Neural progenitor cell (in vitro differentiated cells): ENCODE measurements at regions not wholly inside any gene's neighbourhood (a gene's known extent, or its start where the extent isn't known, plus 50 kb on each side); places are given as distances from the start of the nearest gene placed in this dataset.

Experiments
- DNase-seq: peaks from one replicate; pipeline ENCODE4 v3.0.0-alpha.2; 2016; ENCODE audit warnings: low spot score
- H2AFZ ChIP-seq: fragments of 200-600 bp; sonication (generic); replicated peaks from 2 replicates; pipeline ENCODE4 v1.6.1; 2016; ENCODE audit warnings: antibody characterized with exemption
- H3F3A ChIP-seq: fragments of 200-600 bp; sonication (generic); 2 replicates; pipeline ENCODE4 v1.6.1; 2016; ENCODE audit warnings: antibody characterized with exemption, low read depth
- H3K27ac ChIP-seq: fragments of 200-600 bp; sonication (generic); 2 replicates; pipeline ENCODE4 v1.5.1; 2016; ENCODE audit warnings: mild to moderate bottlenecking
- H3K27me3 ChIP-seq: fragments of 200-600 bp; sonication (generic); 2 replicates; pipeline ENCODE4 v1.6.1; 2016; ENCODE audit warnings: mild to moderate bottlenecking, moderate library complexity
- H3K36me3 ChIP-seq: fragments of 200-600 bp; sonication (generic); 2 replicates; pipeline ENCODE4 v1.5.1; 2016
- H3K4me1 ChIP-seq: fragments of 200-600 bp; sonication (generic); 2 replicates; pipeline ENCODE4 v1.6.1; 2016; ENCODE audit warnings: mixed run types
- H3K4me2 ChIP-seq: fragments of 200-600 bp; sonication (generic); 2 replicates; pipeline ENCODE4 v1.6.1; 2016
- H3K4me3 ChIP-seq: fragments of 200-600 bp; sonication (generic); 2 replicates; pipeline ENCODE4 v1.5.1; 2016
- H3K79me2 ChIP-seq: fragments of 200-600 bp; sonication (generic); 2 replicates; pipeline ENCODE4 v1.6.1; 2016; ENCODE audit warnings: low read depth
- H3K9ac ChIP-seq: fragments of 200-600 bp; sonication (generic); 2 replicates; pipeline ENCODE4 v1.6.1; 2016
- H3K9me3 ChIP-seq: fragments of 200-600 bp; sonication (generic); 2 replicates; pipeline ENCODE4 v1.5.1; 2016; ENCODE audit warnings: low read depth
- H4K20me1 ChIP-seq: fragments of 200-600 bp; sonication (generic); 2 replicates; pipeline ENCODE4 v1.6.1; 2016; ENCODE audit warnings: low read depth
- H3K27ac Mint-ChIP-seq: 3 replicates; pipeline ENCODE4 v1.8.0; 2021; ENCODE audit warnings: mixed read lengths
- H3K27me3 Mint-ChIP-seq: 2 replicates; pipeline ENCODE4 v1.8.0; 2022; ENCODE audit warnings: low read depth, mild to moderate bottlenecking, inconsistent platforms, moderate library complexity, mixed read lengths; ENCODE audit not compliant: insufficient read depth
- H3K36me3 Mint-ChIP-seq: 3 replicates; pipeline ENCODE4 v1.8.0; 2021; ENCODE audit warnings: mixed read lengths
- H3K4me1 Mint-ChIP-seq: 3 replicates; pipeline ENCODE4 v1.8.0; 2021; ENCODE audit warnings: mixed read lengths
- H3K4me3 Mint-ChIP-seq: 3 replicates; pipeline ENCODE4 v1.8.0; 2021; ENCODE audit warnings: mild to moderate bottlenecking, moderate library complexity, mixed read lengths
- H3K9me3 Mint-ChIP-seq: 3 replicates; pipeline ENCODE4 v1.8.0; 2020; ENCODE audit warnings: mixed read lengths
- EZH2 ChIP-seq: fragments of 200-600 bp; sonication (generic); IDR thresholded peaks from 2 replicates; pipeline ENCODE4 v1.6.1; 2017; ENCODE audit warnings: antibody characterized with exemption, mild to moderate bottlenecking, moderate library complexity
- EZH2phosphoT487 ChIP-seq: fragments of 200-600 bp; sonication (generic); IDR thresholded peaks from 2 replicates; pipeline ENCODE4 v1.6.1; 2017; ENCODE audit warnings: antibody characterized with exemption
- TF ChIP-seq, protein P1 (sequence below): fragments of 200-600 bp; sonication (generic); IDR thresholded peaks from 2 replicates; pipeline ENCODE4 v1.5.1; 2017; ENCODE audit warnings: antibody characterized with exemption, mild to moderate bottlenecking

GRCh38 chr21:38958323-38958705 lies 152.6 kb downstream of the ETS2 start:
- Histone ChIP-seq H3F3A (no peaks in the 10 kb centered on the region), H3K79me2 (no peaks in the 10 kb centered on the region), H3K4me1 (peaks cover 9% of the 10 kb centered on the region), H3K27me3 (no peaks in the 10 kb centered on the region), H3K4me2 (no peak overlapping the region), H3K36me3 (no peaks in the 10 kb centered on the region), H4K20me1 (no peaks in the 10 kb centered on the region), H3K27ac (no peak overlapping the region), H3K9ac (no peak overlapping the region), H3K9me3 (no peaks in the 10 kb centered on the region), H3K4me3 (no peak overlapping the region), H2AFZ (no peak overlapping the region)
- TF ChIP-seq EZH2phosphoT487: no peak
- TF ChIP-seq, protein P1, sequence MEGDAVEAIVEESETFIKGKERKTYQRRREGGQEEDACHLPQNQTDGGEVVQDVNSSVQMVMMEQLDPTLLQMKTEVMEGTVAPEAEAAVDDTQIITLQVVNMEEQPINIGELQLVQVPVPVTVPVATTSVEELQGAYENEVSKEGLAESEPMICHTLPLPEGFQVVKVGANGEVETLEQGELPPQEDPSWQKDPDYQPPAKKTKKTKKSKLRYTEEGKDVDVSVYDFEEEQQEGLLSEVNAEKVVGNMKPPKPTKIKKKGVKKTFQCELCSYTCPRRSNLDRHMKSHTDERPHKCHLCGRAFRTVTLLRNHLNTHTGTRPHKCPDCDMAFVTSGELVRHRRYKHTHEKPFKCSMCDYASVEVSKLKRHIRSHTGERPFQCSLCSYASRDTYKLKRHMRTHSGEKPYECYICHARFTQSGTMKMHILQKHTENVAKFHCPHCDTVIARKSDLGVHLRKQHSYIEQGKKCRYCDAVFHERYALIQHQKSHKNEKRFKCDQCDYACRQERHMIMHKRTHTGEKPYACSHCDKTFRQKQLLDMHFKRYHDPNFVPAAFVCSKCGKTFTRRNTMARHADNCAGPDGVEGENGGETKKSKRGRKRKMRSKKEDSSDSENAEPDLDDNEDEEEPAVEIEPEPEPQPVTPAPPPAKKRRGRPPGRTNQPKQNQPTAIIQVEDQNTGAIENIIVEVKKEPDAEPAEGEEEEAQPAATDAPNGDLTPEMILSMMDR: no peak
- no peak for TF ChIP-seq EZH2
- DNase-seq: no peak
- H3K27ac Mint-ChIP-seq: no peak overlapping the region
- peaks cover 16% of the 10 kb centered on the region for H3K27me3 Mint-ChIP-seq
- H3K4me1 Mint-ChIP-seq: peaks cover 14% of the 10 kb centered on the region
- H3K9me3 Mint-ChIP-seq: peaks cover 26% of the 10 kb centered on the region
- no peak overlapping the region for H3K4me3 Mint-ChIP-seq
- peaks cover 2% of the 10 kb centered on the region for H3K36me3 Mint-ChIP-seq

- H3K36me3 ChIP-seq: no peaks in the 10 kb centered on the region
- no peaks in the 10 kb centered on the region for H3K79me2 ChIP-seq
- no peak overlapping the region for H3K4me2 ChIP-seq
- H2AFZ ChIP-seq: no peak overlapping the region
- DNase-seq: no peak
- TF ChIP-seq EZH2phosphoT487: no peak
- TF ChIP-seq, protein P1: no peak
- TF ChIP-seq EZH2: no peak
- H3K4me3 ChIP-seq: no peak overlapping the region
- H3K9me3 ChIP-seq: no peaks in the 10 kb centered on the region
- Mint-ChIP-seq H3K27me3 (peaks cover 16% of the 10 kb centered on the region), H3K9me3 (peaks cover 26% of the 10 kb centered on the region), H3K4me3 (no peak overlapping the region), H3K4me1 (peaks cover 14% of the 10 kb centered on the region), H3K27ac (no peak overlapping the region), H3K36me3 (peaks cover 2% of the 10 kb centered on the region)
- no peaks in the 10 kb centered on the region for H3K27me3 ChIP-seq
- no peak overlapping the region for H3K9ac ChIP-seq
- H4K20me1 ChIP-seq: no peaks in the 10 kb centered on the region
- H3F3A ChIP-seq: no peaks in the 10 kb centered on the region
- H3K4me1 ChIP-seq: peaks cover 9% of the 10 kb centered on the region
- no peak overlapping the region for H3K27ac ChIP-seq
Measured at GRCh38 chr21:38957575-38958322, 152.0 kb downstream of the ETS2 start.

GRCh38 chr21:38956856-38957571 lies 151.3 kb downstream of the ETS2 start:
- Histone ChIP-seq H3F3A (no peaks in the 10 kb centered on the region), H3K27ac (no peak overlapping the region), H3K4me2 (no peak overlapping the region), H3K27me3 (no peaks in the 10 kb centered on the region), H3K9me3 (no peaks in the 10 kb centered on the region), H3K9ac (no peak overlapping the region), H2AFZ (no peak overlapping the region), H3K36me3 (no peaks in the 10 kb centered on the region), H3K4me1 (peaks cover 9% of the 10 kb centered on the region), H3K4me3 (no peak overlapping the region), H4K20me1 (no peaks in the 10 kb centered on the region), H3K79me2 (no peaks in the 10 kb centered on the region)
- H3K27me3 Mint-ChIP-seq: peaks cover 18% of the 10 kb centered on the region
- peaks cover 2% of the 10 kb centered on the region for H3K36me3 Mint-ChIP-seq
- no peak overlapping the region for H3K4me3 Mint-ChIP-seq
- peaks cover 20% of the 10 kb centered on the region for H3K9me3 Mint-ChIP-seq
- H3K27ac Mint-ChIP-seq: no peak overlapping the region
- no peak for DNase-seq
- TF ChIP-seq EZH2phosphoT487 (no peak), EZH2 (no peak)
- TF ChIP-seq, protein P1: no peak
- peaks cover 14% of the 10 kb centered on the region for H3K4me1 Mint-ChIP-seq
